ENCODE measurements at regions not wholly inside any gene's neighbourhood (a gene's known extent, or its start where the extent isn't known, plus 50 kb on each side); places are given as distances from the start of the nearest gene placed in this dataset.
A peak's percentile ranks its signal among the peaks of the same experiment; 100 is the strongest.

DNA sequence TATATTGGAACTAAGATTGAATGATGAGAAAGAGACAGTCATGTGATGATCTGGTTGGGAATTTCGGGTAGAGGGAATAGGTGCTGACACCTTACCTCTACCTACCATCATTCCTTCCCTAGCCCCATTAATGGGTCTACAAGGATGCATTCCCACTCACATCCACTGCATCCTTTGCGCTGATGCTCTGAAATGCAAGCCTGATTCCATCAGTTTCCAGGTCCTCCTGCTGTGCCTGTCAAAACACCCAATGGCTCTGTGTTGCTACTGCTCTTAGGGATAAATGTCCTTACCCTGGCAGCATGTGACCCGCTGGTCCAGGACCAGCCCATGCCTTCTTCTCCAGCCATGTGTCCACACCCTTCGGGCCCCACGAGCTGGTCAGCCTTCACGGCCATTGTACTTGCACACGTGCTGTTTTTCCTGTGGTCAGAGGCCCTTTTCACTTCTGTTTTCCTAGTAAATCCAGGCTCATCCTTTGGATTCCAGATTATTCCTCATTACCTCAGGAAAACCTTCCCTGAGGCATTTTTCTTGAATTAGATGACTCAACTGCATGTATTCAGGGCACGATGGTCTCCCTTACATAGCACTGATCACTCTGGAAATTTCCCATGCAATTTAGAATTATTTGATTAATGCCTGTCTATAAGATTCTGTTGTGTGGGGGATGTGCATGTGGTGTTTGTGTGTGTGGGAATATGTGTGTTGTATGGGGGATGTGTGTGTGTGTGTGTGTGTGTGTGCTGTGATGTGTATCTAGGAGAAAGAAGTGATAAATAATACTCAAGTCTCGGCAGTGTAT, 185.0 kb downstream of the DIRAS2 start:
- Histone ChIP-seq H3K79me2 (ENCODE audit: control insufficient read depth, insufficient read depth, low read length) (no peaks in the 10 kb centered on the region), H3K36me3 (ENCODE audit: control insufficient read depth in 2 of 2, insufficient read depth in 2 of 2, low read length in 1 of 2) (no peaks in the 10 kb centered on the region), H3K4me3 (no peak overlapping the region), H4K20me1 (ENCODE audit: control insufficient read depth, insufficient read depth) (no peaks in the 10 kb centered on the region), H3K9me3 (replicated peaks; ENCODE audit: control insufficient read depth, insufficient read depth, low read length) (no peaks in the 10 kb centered on the region), H3K9ac (ENCODE audit: control insufficient read depth, insufficient read depth, low read length) (no peak overlapping the region), H3K4me1 (ENCODE audit: control insufficient read depth, insufficient read depth, low read length) (no peaks in the 10 kb centered on the region), H3K27me3 (replicated peaks in 1 of 2; ENCODE audit: control insufficient read depth in 2 of 2, insufficient read depth in 2 of 2, low read length in 1 of 2) (no peaks in the 10 kb centered on the region), H3K27ac (ENCODE audit: control insufficient read depth, insufficient read depth) (no peak overlapping the region), H3K4me2 (ENCODE audit: control insufficient read depth, insufficient read depth) (no peak overlapping the region), H2AFZ (ENCODE audit: control insufficient read depth, low read depth, low read length) (no peak overlapping the region)
- ChIA-PET CTCF (no interaction called here), RAD21 (ENCODE audit: unreplicated experiment) (no interaction called here), SMC1A (ENCODE audit: uncharacterized antibody, unreplicated experiment) (no interaction called here), POLR2A (no interaction called here)
- FAIRE-seq (no peak), ATAC-seq (no peak), DNase-seq (ENCODE audit: low read depth, low spot score) (no peak)
- WGBS (ENCODE audit: insufficient coverage, insufficient replicate concordance, low lambda C conversion rate, missing lambda C conversion rate) = 47% methylated on average over 9 of the region's 9 CpGs
- TF ChIP-seq ZNF384 (IDR thresholded peaks at IDR 0.05; ENCODE audit: borderline replicate concordance, low read depth, low read length) = no peak
- BruUV-seq (replicated peaks) = no TSS peak
- in situ Hi-C loops (cut with MboI) = no loop called here
- intact Hi-C loops (cut with micrococcal nuclease; ENCODE audit: unreplicated experiment) = no loop called here

DNA sequence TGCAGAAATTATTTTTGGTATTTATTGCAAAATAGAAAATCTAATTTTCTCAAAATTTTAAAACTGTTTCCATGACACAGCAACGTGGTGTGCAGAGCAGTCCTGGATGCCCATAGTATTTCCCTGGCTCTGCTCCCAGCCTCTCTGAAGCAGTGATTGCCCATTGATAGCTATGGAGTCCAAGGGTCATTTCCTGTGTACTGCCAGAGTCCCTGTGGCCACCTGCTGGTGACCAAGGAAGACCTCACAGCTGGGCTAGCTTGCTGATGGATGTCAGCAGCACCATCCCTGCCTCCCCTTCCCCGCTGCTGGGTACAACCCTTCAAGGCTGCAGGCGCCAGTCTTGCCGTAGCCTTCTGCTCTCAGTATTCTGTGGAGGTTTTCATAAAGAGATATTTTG, 184.1 kb downstream of the DIRAS2 start:
- TF ChIP-seq ESRRA (IDR thresholded peaks at IDR 0.05; ENCODE audit: low read length) = no peak
- TF ChIP-seq, protein P1, sequence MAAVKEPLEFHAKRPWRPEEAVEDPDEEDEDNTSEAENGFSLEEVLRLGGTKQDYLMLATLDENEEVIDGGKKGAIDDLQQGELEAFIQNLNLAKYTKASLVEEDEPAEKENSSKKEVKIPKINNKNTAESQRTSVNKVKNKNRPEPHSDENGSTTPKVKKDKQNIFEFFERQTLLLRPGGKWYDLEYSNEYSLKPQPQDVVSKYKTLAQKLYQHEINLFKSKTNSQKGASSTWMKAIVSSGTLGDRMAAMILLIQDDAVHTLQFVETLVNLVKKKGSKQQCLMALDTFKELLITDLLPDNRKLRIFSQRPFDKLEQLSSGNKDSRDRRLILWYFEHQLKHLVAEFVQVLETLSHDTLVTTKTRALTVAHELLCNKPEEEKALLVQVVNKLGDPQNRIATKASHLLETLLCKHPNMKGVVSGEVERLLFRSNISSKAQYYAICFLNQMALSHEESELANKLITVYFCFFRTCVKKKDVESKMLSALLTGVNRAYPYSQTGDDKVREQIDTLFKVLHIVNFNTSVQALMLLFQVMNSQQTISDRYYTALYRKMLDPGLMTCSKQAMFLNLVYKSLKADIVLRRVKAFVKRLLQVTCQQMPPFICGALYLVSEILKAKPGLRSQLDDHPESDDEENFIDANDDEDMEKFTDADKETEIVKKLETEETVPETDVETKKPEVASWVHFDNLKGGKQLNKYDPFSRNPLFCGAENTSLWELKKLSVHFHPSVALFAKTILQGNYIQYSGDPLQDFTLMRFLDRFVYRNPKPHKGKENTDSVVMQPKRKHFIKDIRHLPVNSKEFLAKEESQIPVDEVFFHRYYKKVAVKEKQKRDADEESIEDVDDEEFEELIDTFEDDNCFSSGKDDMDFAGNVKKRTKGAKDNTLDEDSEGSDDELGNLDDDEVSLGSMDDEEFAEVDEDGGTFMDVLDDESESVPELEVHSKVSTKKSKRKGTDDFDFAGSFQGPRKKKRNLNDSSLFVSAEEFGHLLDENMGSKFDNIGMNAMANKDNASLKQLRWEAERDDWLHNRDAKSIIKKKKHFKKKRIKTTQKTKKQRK (IDR thresholded peaks at IDR 0.05; ENCODE audit: low read depth, low read length) = no peak
- TF ChIP-seq BMI1 (IDR thresholded peaks at IDR 0.05; ENCODE audit: borderline replicate concordance) = no peak
- ChIA-PET POLR2A (no interaction called here), SMC1A (ENCODE audit: uncharacterized antibody, unreplicated experiment) (no interaction called here), RAD21 (ENCODE audit: unreplicated experiment) (no interaction called here), CTCF (no interaction called here)
- Histone ChIP-seq H3K79me2 (ENCODE audit: control insufficient read depth, insufficient read depth, low read length) (no peaks in the 10 kb centered on the region), H3K4me1 (ENCODE audit: control insufficient read depth, insufficient read depth, low read length) (no peaks in the 10 kb centered on the region), H3K9me3 (replicated peaks; ENCODE audit: control insufficient read depth, insufficient read depth, low read length) (no peaks in the 10 kb centered on the region), H3K9ac (ENCODE audit: control insufficient read depth, insufficient read depth, low read length) (no peak overlapping the region), H3K27me3 (replicated peaks in 1 of 2; ENCODE audit: control insufficient read depth in 2 of 2, insufficient read depth in 2 of 2, low read length in 1 of 2) (no peaks in the 10 kb centered on the region; a peak in 1 of 4 replicates), H4K20me1 (ENCODE audit: control insufficient read depth, insufficient read depth) (no peaks in the 10 kb centered on the region), H3K27ac (ENCODE audit: control insufficient read depth, insufficient read depth) (no peak overlapping the region), H3K4me3 (no peak overlapping the region), H2AFZ (ENCODE audit: control insufficient read depth, low read depth, low read length) (no peak overlapping the region), H3K4me2 (ENCODE audit: control insufficient read depth, insufficient read depth) (no peak overlapping the region), H3K36me3 (ENCODE audit: control insufficient read depth in 2 of 2, insufficient read depth in 2 of 2, low read length in 1 of 2) (no peaks in the 10 kb centered on the region)
- BruUV-seq (replicated peaks) = no TSS peak
- in situ Hi-C loops (cut with MboI) (no loop called here), intact Hi-C loops (cut with micrococcal nuclease; ENCODE audit: unreplicated experiment) (no loop called here)
- no peak for DNase-seq (ENCODE audit: low read depth, low spot score)
- 33% methylated on average over 4 of the region's 4 CpGs for WGBS (ENCODE audit: insufficient coverage, insufficient replicate concordance, low lambda C conversion rate, missing lambda C conversion rate)
- no peak for FAIRE-seq
- ATAC-seq = peak; percentile 60
